ENCODE measurements at regions not wholly inside any gene's neighbourhood (a gene's known extent, or its start where the extent isn't known, plus 50 kb on each side); places are given as distances from the start of the nearest gene placed in this dataset.
"Not testable (repeated sequence)": the region's sequence is repeated elsewhere in the genome, so short reads cannot be mapped to it uniquely, and the experiment has no call there.

- H3K27ac ChIP-seq (ENCODE audit: poor library complexity, severe bottlenecking): no peak overlapping the region
- no peak for TF ChIP-seq CTCF (IDR thresholded peaks at IDR 0.05; ENCODE audit: poor library complexity, severe bottlenecking)
- ATAC-seq (ENCODE audit: low read depth): no peak
- peaks cover 24% of the 10 kb centered on the region for H3K4me1 ChIP-seq (ENCODE audit: insufficient read depth, poor library complexity, severe bottlenecking)
- H3K9me3 ChIP-seq (ENCODE audit: severe bottlenecking): no peaks in the 10 kb centered on the region
- H3K4me3 ChIP-seq (ENCODE audit: severe bottlenecking): no peak overlapping the region
- H3K36me3 ChIP-seq (ENCODE audit: low read depth): no peaks in the 10 kb centered on the region
- DNase-seq (ENCODE audit: low spot score): no peak
- no peaks in the 10 kb centered on the region for H3K27me3 ChIP-seq (ENCODE audit: insufficient read depth, poor library complexity, severe bottlenecking)
Observed at GRCh38 chr6:11313207-11313606, 80.7 kb upstream of the NEDD9 start.

- ATAC-seq (ENCODE audit: low read depth) (no peak), DNase-seq (ENCODE audit: low spot score) (no peak)
- no peak overlapping the region for H3K4me3 ChIP-seq (ENCODE audit: severe bottlenecking)
- H3K27me3 ChIP-seq (ENCODE audit: insufficient read depth, poor library complexity, severe bottlenecking): no peaks in the 10 kb centered on the region
- H3K27ac ChIP-seq (ENCODE audit: poor library complexity, severe bottlenecking): no peak overlapping the region
- no peak for TF ChIP-seq CTCF (IDR thresholded peaks at IDR 0.05; ENCODE audit: poor library complexity, severe bottlenecking)
- no peaks in the 10 kb centered on the region for H3K9me3 ChIP-seq (ENCODE audit: severe bottlenecking)
- H3K4me1 ChIP-seq (ENCODE audit: insufficient read depth, poor library complexity, severe bottlenecking): peaks cover 18% of the 10 kb centered on the region
- no peaks in the 10 kb centered on the region for H3K36me3 ChIP-seq (ENCODE audit: low read depth)
Observed at GRCh38 chr6:11311970-11312369, 79.5 kb upstream of the NEDD9 start.

GRCh38 chr6:11309947-11310665 lies 77.6 kb upstream of the NEDD9 start:
- Histone ChIP-seq H3K27ac (ENCODE audit: poor library complexity, severe bottlenecking) (no peak overlapping the region), H3K4me3 (ENCODE audit: severe bottlenecking) (no peak overlapping the region), H3K9me3 (ENCODE audit: severe bottlenecking) (no peaks in the 10 kb centered on the region), H3K36me3 (ENCODE audit: low read depth) (no peaks in the 10 kb centered on the region), H3K4me1 (ENCODE audit: insufficient read depth, poor library complexity, severe bottlenecking) (no peaks in the 10 kb centered on the region), H3K27me3 (ENCODE audit: insufficient read depth, poor library complexity, severe bottlenecking) (no peaks in the 10 kb centered on the region)
- no peak for TF ChIP-seq CTCF (IDR thresholded peaks at IDR 0.05; ENCODE audit: poor library complexity, severe bottlenecking)
- no peak for ATAC-seq (ENCODE audit: low read depth)
- no peak for DNase-seq (ENCODE audit: low spot score)

DNA sequence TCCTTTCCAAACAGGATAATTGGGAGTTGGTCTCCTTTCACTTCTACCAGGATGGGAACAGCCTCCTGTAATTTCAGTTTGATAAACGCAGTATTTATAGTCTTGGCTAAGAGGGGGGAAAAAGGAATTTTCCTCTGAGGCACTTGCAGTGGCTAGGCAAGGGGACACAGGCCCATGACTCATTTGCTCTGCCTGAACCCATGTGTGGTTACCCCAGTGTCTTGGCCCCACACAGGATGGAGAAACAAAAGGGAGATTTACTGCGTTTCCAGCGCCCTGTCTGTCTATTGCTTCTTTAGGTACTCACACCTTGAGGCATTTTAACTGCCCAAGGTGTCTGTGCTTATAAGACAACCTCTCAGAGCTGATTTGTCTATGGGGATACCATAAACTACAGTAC lies 74.8 kb upstream of the NEDD9 start:
- no peaks in the 10 kb centered on the region for H3K4me1 ChIP-seq (ENCODE audit: insufficient read depth, poor library complexity, severe bottlenecking)
- no peaks in the 10 kb centered on the region for H3K27me3 ChIP-seq (ENCODE audit: insufficient read depth, poor library complexity, severe bottlenecking)
- no peak for ATAC-seq (ENCODE audit: low read depth)
- no peaks in the 10 kb centered on the region for H3K36me3 ChIP-seq (ENCODE audit: low read depth)
- no peak overlapping the region for H3K27ac ChIP-seq (ENCODE audit: poor library complexity, severe bottlenecking)
- DNase-seq (ENCODE audit: low spot score): no peak
- H3K9me3 ChIP-seq (ENCODE audit: severe bottlenecking): no peaks in the 10 kb centered on the region
- TF ChIP-seq CTCF (IDR thresholded peaks at IDR 0.05; ENCODE audit: poor library complexity, severe bottlenecking): no peak
- H3K4me3 ChIP-seq (ENCODE audit: severe bottlenecking): no peak overlapping the region

GRCh38 chr6:11304946-11305345 lies 72.5 kb upstream of the NEDD9 start:
- no peaks in the 10 kb centered on the region for H3K4me1 ChIP-seq (ENCODE audit: insufficient read depth, poor library complexity, severe bottlenecking)
- no peaks in the 10 kb centered on the region for H3K9me3 ChIP-seq (ENCODE audit: severe bottlenecking)
- TF ChIP-seq CTCF (IDR thresholded peaks at IDR 0.05; ENCODE audit: poor library complexity, severe bottlenecking): no peak
- no peaks in the 10 kb centered on the region for H3K27me3 ChIP-seq (ENCODE audit: insufficient read depth, poor library complexity, severe bottlenecking)
- ATAC-seq (ENCODE audit: low read depth) (no peak), DNase-seq (ENCODE audit: low spot score) (no peak)
- no peak overlapping the region for H3K4me3 ChIP-seq (ENCODE audit: severe bottlenecking)
- H3K36me3 ChIP-seq (ENCODE audit: low read depth): no peaks in the 10 kb centered on the region
- H3K27ac ChIP-seq (ENCODE audit: poor library complexity, severe bottlenecking): no peak overlapping the region

GRCh38 chr6:11299876-11300428 lies 67.5 kb upstream of the NEDD9 start:
- not testable (repeated sequence) for H3K4me3 ChIP-seq (ENCODE audit: severe bottlenecking); H3K27ac ChIP-seq (ENCODE audit: poor library complexity, severe bottlenecking); H3K4me1 ChIP-seq (ENCODE audit: insufficient read depth, poor library complexity, severe bottlenecking)

GRCh38 chr6:11299421-11299784 lies 66.9 kb upstream of the NEDD9 start:
- H3K27ac ChIP-seq (ENCODE audit: poor library complexity, severe bottlenecking); ATAC-seq (ENCODE audit: low read depth); H3K9me3 ChIP-seq (ENCODE audit: severe bottlenecking); H3K36me3 ChIP-seq (ENCODE audit: low read depth); H3K4me3 ChIP-seq (ENCODE audit: severe bottlenecking); DNase-seq (ENCODE audit: low spot score); H3K27me3 ChIP-seq (ENCODE audit: insufficient read depth, poor library complexity, severe bottlenecking); H3K4me1 ChIP-seq (ENCODE audit: insufficient read depth, poor library complexity, severe bottlenecking): not testable (repeated sequence)

More at GRCh38 chr6:11299876-11300428, 67.5 kb upstream of the NEDD9 start:
- not testable (repeated sequence) for ATAC-seq (ENCODE audit: low read depth); H3K27me3 ChIP-seq (ENCODE audit: insufficient read depth, poor library complexity, severe bottlenecking); H3K9me3 ChIP-seq (ENCODE audit: severe bottlenecking); DNase-seq (ENCODE audit: low spot score); H3K36me3 ChIP-seq (ENCODE audit: low read depth)
